ENCODE measurements at regions not wholly inside any gene's neighbourhood (a gene's known extent, or its start where the extent isn't known, plus 50 kb on each side); places are given as distances from the start of the nearest gene placed in this dataset.

DNA sequence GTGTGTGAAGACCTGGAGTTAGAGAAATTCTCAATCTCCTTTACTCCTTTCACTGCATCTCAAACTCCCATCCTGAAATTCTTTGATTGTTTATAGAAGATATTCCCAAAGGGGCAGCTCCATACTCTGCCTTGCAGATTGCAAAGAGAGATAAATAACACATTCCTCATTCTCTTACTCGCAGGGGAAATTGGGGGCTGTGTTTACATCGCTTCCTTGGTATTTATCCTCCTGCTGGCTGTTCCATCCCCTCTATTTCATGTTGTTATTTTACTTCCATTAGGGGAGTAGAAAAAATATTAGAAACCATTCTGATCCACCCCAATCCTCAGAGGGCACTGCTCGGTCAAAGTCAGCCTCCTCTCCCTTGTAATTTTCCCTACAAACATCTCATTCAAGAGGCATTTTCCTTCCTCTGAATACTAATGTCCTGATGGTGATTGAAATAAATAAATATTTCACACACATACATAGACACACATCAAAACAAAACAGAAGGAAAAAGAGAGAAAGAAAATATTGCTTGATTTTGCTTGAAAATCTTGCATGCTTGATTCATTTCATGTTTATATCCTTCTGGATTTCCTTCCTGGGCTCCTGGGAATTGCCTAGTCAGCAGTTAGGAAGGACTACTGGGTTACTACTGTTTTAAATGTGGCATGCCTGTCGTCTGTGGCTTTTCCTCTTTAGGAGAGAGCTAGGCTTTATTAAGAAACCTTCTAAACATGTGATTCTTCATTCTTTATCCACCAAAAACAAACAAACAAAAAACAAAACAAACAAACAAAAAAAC is 420.1 kb upstream of the PAPPA start:
- CTCF ChIA-PET: no interaction called here
- no peak for FAIRE-seq
- 35% methylated on average over 4 of the region's 4 CpGs for WGBS (ENCODE audit: missing lambda C conversion rate)
- Histone ChIP-seq H3K27ac (no peak overlapping the region), H3K4me2 (no peak overlapping the region), H3K4me3 (no peak overlapping the region), H3K4me1 (peaks cover 4% of the 10 kb centered on the region; the same call in 1 of the 3 replicates), H3K9me3 (peaks cover 7% of the 10 kb centered on the region; the same call in 1 of the 3 replicates)
- TF ChIP-seq GATA3 (IDR thresholded peaks at IDR 0.05; ENCODE audit: borderline replicate concordance) (no peak), MAFK (IDR thresholded peaks at IDR 0.05; ENCODE audit: partially characterized antibody) (peak; percentile 98)
- no peak for ATAC-seq
- POLR2A ChIA-PET: no interaction called here
- no peak for DNase-seq (ENCODE audit: low read depth in 1 of 2, low spot score in 1 of 2)

DNA sequence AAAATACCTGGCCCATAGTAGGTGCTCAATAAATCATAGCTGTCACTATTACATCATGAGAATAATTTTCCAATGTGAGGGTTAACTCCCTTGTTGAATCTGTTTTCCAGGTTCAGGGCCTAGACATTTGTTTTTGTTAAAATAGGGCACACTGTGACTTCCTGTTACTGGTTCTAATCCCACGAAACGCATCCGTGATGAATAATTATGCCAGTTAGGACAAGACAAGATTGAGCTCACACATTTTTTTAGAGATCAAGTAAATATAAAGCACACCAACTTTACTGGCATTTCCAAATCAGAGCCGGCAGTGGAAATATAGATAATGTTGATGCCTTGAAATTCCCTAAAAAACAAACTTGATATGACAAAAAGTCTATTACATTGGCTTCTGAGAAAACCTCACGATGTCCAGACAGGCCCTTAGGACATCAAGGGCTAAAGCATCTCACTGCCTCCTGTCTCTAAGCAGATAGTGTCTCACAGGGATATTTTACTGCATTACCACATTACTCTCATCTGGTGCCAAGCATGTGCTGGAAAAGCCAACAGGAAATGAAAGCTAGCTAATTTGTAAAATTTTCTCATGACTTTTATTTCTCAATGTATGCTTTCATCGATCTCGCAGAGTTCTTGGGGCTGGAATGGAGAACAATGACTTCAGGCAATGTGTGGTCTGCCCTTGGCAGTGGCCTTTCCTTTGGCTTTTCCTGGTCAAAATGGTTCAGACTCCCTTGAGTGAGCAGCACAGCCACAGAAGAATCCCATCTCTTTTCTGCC is 414.3 kb upstream of the PAPPA start:
- H3K4me2 ChIP-seq: no peak overlapping the region
- TF ChIP-seq, protein P1, sequence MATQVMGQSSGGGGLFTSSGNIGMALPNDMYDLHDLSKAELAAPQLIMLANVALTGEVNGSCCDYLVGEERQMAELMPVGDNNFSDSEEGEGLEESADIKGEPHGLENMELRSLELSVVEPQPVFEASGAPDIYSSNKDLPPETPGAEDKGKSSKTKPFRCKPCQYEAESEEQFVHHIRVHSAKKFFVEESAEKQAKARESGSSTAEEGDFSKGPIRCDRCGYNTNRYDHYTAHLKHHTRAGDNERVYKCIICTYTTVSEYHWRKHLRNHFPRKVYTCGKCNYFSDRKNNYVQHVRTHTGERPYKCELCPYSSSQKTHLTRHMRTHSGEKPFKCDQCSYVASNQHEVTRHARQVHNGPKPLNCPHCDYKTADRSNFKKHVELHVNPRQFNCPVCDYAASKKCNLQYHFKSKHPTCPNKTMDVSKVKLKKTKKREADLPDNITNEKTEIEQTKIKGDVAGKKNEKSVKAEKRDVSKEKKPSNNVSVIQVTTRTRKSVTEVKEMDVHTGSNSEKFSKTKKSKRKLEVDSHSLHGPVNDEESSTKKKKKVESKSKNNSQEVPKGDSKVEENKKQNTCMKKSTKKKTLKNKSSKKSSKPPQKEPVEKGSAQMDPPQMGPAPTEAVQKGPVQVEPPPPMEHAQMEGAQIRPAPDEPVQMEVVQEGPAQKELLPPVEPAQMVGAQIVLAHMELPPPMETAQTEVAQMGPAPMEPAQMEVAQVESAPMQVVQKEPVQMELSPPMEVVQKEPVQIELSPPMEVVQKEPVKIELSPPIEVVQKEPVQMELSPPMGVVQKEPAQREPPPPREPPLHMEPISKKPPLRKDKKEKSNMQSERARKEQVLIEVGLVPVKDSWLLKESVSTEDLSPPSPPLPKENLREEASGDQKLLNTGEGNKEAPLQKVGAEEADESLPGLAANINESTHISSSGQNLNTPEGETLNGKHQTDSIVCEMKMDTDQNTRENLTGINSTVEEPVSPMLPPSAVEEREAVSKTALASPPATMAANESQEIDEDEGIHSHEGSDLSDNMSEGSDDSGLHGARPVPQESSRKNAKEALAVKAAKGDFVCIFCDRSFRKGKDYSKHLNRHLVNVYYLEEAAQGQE (IDR thresholded peaks at IDR 0.05): no peak
- TF ChIP-seq, protein P2, sequence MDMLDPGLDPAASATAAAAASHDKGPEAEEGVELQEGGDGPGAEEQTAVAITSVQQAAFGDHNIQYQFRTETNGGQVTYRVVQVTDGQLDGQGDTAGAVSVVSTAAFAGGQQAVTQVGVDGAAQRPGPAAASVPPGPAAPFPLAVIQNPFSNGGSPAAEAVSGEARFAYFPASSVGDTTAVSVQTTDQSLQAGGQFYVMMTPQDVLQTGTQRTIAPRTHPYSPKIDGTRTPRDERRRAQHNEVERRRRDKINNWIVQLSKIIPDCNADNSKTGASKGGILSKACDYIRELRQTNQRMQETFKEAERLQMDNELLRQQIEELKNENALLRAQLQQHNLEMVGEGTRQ (IDR thresholded peaks at IDR 0.05): no peak
- CTCF ChIA-PET: no interaction called here

DNA sequence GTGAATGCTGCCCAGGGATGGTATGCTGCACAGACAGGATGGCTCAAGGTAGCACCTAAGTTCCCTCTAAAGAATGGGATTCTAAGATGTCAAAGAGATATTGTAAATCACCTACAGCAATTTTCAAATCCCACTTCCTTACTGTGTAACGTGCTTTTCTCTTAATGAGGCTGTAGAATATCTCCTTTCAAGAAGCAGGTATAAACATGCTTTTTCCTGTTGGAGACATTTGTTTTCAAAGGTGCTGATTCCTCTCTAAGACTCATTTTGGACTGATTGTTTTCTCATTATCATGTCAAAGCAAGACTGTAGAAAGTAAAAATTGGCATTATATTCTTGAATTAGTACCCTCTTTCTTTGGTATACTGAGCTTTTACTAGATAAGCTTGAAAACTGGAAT is 412.6 kb upstream of the PAPPA start:
- DNase-seq (ENCODE audit: low read depth in 1 of 2, low spot score in 1 of 2) (no peak), ATAC-seq (no peak), FAIRE-seq (no peak)
- Histone ChIP-seq H3K4me3 (no peak overlapping the region), H3K4me2 (no peak overlapping the region), H3K9me3 (no peaks in the 10 kb centered on the region), H3K27ac (no peak overlapping the region), H3K4me1 (no peaks in the 10 kb centered on the region)
- ChIA-PET CTCF (no interaction called here), POLR2A (no interaction called here)
- 73% methylated on average over 1 of the region's 1 CpG for WGBS (ENCODE audit: missing lambda C conversion rate)
- TF ChIP-seq, protein P1 (IDR thresholded peaks at IDR 0.05): no peak
- no peak for TF ChIP-seq EHMT2 (IDR thresholded peaks at IDR 0.05; ENCODE audit: low read depth)
- no peak for TF ChIP-seq NR3C1 (IDR thresholded peaks at IDR 0.05)
- TF ChIP-seq HEYL (CRISPR knock-in tag; IDR thresholded peaks at IDR 0.05): no peak
- no peak for TF ChIP-seq PHF8 (IDR thresholded peaks at IDR 0.05; ENCODE audit: borderline replicate concordance, low read depth)
- TF ChIP-seq CEBPB (IDR thresholded peaks at IDR 0.05): no peak
- TF ChIP-seq KDM5A (IDR thresholded peaks at IDR 0.05): no peak
- TF ChIP-seq CBX8 (IDR thresholded peaks at IDR 0.05): no peak

More for the DNA sequence above, 414.3 kb upstream of the PAPPA start:
- WGBS (ENCODE audit: missing lambda C conversion rate): 86% methylated on average over 7 of the region's 7 CpGs
- FAIRE-seq (no peak), DNase-seq (ENCODE audit: low read depth in 1 of 2, low spot score in 1 of 2) (no peak), ATAC-seq (no peak)
- no peaks in the 10 kb centered on the region for H3K9me3 ChIP-seq
- 0 out of 6 replicates have a peak overlapping the region, but pooled peaks of 1 of the 2 experiments have one; percentile 7 for H3K27ac ChIP-seq
- H3K4me1 ChIP-seq: no peaks in the 10 kb centered on the region
- POLR2A ChIA-PET: no interaction called here
- H3K4me3 ChIP-seq: no peak overlapping the region
